Adrenal gland (tissue), 9 donors: ENCODE measurements at regions not wholly inside any gene's neighbourhood (a gene's known extent, or its start where the extent isn't known, plus 50 kb on each side); places are given as distances from the start of the nearest gene placed in this dataset.
"Not testable (repeated sequence)": the region's sequence is repeated elsewhere in the genome, so short reads cannot be mapped to it uniquely, and the experiment has no call there.

Source experiments
- DNase-seq, 7 donors: peaks; one replicate each; pipeline ENCODE4 v3.0.0-alpha.2; 2019 to 2020
- H3K27ac ChIP-seq, 5 donors: fragments of 200-600 bp; sonication (generic) in 4 of 5; 1 replicate in 3 of 5; 2 replicates in 2 of 5; pipeline versions ENCODE4 v1.5.1 to v1.8.0; 2016 to 2020; ENCODE audit warnings: mild to moderate bottlenecking in 1 of 5
- H3K27me3 ChIP-seq: fragments of 200-600 bp; 2 replicates; pipeline ENCODE4 v1.8.0; 2021
- H3K36me3 ChIP-seq, 2 donors: fragments of 200-600 bp; replicated peaks in 1 of 2; 1 replicate in 1 of 2; 2 replicates in 1 of 2; pipeline versions ENCODE4 v1.5.1 to v1.8.0; 2018 to 2022
- H3K4me1 ChIP-seq, 2 donors: fragments of 200-600 bp; replicated peaks in 1 of 2; 1 replicate in 1 of 2; 2 replicates in 1 of 2; pipeline versions ENCODE4 v1.5.1 to v1.8.0; 2018 to 2021
- H3K4me3 ChIP-seq, 4 donors: fragments of 200-600 bp; sonication (generic) in 3 of 4; one replicate each; pipeline ENCODE4 v1.5.1; 2016 to 2018
- H3K9me3 ChIP-seq, 3 donors: fragments of 200-600 bp; sonication (generic) in 1 of 3; replicated peaks in 1 of 3; 1 replicate in 2 of 3; 2 replicates in 1 of 3; pipeline versions ENCODE4 v1.5.1 to v1.8.0; 2016 to 2021
- WGBS, 4 donors: extraction: QIAGEN DNeasy Blood & Tissue Kit in 2 of 4; methylation state at CpG; one replicate each; pipeline versions ENCODE4 v1.1.5 to v1.1.7; 2013 to 2017; 5-methylcytosine and 5-hydroxymethylcytosine counted together
- intact Hi-C, 2 donors: fragments of 100-400 bp; cut with DNase I; formaldehyde crosslinking; loops; one replicate each; pipeline versions ENCODE4 v1.14.1 to v1.15.0; 2022 to 2023
- TF ChIP-seq, protein P1 (sequence below), 6 experiments: fragments of 450-650 bp in 4 of 6; fragments of 200-600 bp in 2 of 6; sonication (generic) in 1 of 6; IDR thresholded peaks; 1 replicate in 5 of 6; 2 replicates in 1 of 6; pipeline versions ENCODE4 v1.5.1 to v1.8.0; 2016 to 2021; ENCODE audit warnings: antibody characterized with exemption in 6 of 6, mild to moderate bottlenecking in 2 of 6, moderate library complexity in 1 of 6
- donor health status: healthy with polysubstance abuse.
- donor health status: Bipolar disorder and iron deficiency.
- donor health status: DM: yes; HTN: yes; CAD: no.
- donor health status: DM: no; HTN: no; CAD: no.
- donor health status: DM: no; HTN: no; CAD: no.

DNA sequence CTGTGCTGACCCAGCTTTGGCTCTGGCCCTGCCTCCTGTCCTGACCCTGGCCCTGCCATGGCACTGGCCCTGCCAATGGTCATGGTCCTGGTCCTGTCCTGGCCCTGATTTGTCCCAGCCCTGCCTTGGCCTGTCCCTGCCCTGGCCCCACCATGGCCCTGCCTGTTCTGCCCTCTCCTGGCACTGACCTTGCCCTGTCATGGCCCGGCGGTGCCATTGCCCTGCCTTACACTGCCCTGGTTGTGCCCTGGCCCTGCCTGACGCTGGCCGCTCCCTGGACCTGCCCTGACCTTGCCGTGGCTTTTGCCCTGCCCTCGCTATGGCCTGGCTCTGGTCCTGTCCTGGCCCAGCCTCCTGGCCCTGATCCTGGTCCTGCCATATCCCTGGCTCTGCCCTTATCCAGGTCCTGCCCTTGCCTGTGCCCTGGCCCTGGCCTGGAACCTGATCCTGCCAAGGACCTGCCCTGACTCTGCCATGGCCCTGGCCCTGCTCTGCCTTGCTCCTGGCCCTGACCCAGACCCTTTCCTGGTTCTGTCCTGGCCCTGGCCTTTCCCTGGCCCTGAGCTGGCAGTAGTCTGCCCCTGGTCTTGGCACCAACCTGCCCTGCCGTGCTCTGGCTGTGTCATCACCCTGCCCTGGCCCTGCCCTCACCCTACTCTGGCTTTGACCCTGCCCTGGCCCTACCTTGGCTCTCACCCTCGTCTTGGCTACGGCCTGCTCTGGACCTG, 225.5 kb downstream of the LIPI start:
- H3K36me3 ChIP-seq, H3K27ac ChIP-seq, H3K4me3 ChIP-seq, DNase-seq, H3K9me3 ChIP-seq, intact Hi-C loops, H3K27me3 ChIP-seq, H3K4me1 ChIP-seq: not testable (repeated sequence)
- 67 to 100% (median 85%) methylated on average over 4 to 8 of the region's 9 CpGs for WGBS, 4 donors

DNA sequence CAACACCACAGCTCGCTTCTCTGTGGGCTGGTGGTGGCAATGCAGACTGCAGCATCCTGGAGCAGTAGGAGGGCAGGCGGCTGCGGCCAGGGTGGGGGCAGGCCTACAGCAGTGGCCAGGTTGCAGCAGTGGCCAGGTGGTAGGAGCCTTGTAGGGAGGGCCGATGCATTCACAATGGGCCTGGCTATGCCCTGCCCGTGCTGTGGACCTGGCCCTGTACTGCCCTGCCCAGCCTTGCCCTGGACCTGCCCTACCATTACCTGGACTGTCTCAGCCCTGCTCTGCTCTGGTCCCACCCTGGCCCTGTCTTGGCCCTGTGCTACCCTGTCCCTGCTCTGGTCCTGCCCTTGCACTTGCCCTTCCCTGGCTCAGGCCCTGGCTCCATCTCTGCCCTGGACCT, 226.0 kb downstream of the LIPI start:
- H3K9me3 ChIP-seq, H3K27ac ChIP-seq, H3K4me1 ChIP-seq, H3K4me3 ChIP-seq, H3K36me3 ChIP-seq, H3K27me3 ChIP-seq, DNase-seq, intact Hi-C loops: not testable (repeated sequence)
- 93% methylated on average over 4 to 5 of the region's 5 CpGs; no CpG with 5 or more reads in 2 of the 4 donors for WGBS, 4 donors

DNA sequence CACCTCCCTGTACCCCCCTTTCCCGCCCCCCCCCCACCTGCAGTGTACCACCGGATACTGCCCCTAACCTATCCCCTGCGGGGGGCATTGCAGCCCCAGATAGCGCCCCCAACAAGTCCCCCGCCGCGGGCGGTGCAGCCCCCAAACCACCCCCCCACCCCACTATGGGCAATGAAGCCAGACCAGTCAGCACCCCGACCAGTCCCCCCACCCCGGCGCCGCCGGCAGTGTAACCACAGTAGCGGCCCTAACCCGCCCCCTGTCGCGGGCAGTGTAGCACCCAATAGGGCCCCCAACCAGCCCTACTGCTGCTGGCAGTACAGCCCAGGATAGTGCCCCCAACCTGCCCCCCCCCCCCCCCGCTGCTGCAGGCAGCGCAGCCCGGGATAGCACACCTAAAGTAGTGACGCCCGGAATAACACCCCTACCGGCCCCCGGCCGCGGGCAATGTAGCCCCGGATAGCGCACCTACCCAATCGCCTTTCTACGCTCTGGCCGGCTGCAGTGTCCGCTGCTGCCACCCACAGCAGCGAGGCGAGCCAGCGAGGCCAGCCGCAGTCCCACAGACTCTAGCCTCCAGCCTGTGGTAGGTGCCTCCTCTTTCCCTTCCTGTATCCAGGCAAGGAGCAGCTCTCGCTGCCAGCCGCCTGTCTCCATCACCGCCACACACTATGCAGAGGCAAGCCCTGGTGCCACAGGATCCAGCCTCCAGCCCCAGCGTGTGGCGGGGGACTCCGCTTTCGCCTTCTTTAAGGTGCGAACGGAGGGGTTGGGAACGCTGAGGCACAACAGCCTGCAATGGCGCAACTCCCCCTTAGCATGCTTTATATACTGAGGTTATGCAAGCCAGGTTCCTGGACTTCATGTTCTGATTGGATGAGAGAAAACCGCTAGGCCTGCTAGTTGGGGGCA, 229.3 kb downstream of the LIPI start:
- H3K36me3 ChIP-seq, H3K27ac ChIP-seq, DNase-seq, H3K9me3 ChIP-seq, H3K27me3 ChIP-seq, intact Hi-C loops, H3K4me3 ChIP-seq, H3K4me1 ChIP-seq: not testable (repeated sequence)
- 75 to 96% (median 88%) methylated on average over 1 to 45 of the region's 48 CpGs for WGBS, 4 donors

DNA sequence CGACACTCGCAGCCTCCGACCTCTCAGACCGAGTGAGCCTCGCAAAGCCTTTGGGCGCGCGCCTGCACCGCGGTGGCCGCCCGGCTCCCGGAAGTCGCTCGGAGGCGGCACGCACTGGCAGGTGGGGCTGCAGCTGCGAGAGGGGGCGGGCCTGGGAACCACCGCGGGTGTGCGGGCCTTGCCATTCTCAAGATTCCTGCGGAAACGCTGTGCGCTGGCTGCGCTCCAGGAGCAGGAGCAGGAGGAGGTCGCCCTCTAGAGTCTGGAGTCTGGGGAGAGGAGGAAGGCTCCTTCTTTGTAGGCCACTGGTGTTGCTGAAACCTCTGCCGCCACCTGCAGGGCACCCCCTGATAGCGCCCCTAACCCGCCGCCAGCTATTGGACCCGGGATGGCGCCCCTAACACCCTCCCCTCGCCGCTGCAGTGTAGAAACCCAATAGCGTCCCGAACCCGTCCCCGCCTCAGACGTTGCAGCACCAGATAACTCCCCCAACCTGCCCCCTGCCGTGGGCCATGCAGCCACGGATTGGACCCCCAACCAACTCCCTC, 230.6 kb downstream of the LIPI start:
- peak in 6 of 7 donors; percentile 47 to 78 (median 54) for DNase-seq
- intact Hi-C loops, H3K4me1 ChIP-seq, H3K27me3 ChIP-seq, H3K9me3 ChIP-seq, H3K27ac ChIP-seq, H3K36me3 ChIP-seq: not testable (repeated sequence)
- H3K4me3 ChIP-seq: peak overlapping the region in 1 of 4 donors; percentile 44
- WGBS, 4 donors: 9 to 71% (median 13%) methylated on average over 18 to 39 of the region's 42 CpGs; no CpG with 5 or more reads in 1 of the 4 donors
- TF ChIP-seq, protein P1, sequence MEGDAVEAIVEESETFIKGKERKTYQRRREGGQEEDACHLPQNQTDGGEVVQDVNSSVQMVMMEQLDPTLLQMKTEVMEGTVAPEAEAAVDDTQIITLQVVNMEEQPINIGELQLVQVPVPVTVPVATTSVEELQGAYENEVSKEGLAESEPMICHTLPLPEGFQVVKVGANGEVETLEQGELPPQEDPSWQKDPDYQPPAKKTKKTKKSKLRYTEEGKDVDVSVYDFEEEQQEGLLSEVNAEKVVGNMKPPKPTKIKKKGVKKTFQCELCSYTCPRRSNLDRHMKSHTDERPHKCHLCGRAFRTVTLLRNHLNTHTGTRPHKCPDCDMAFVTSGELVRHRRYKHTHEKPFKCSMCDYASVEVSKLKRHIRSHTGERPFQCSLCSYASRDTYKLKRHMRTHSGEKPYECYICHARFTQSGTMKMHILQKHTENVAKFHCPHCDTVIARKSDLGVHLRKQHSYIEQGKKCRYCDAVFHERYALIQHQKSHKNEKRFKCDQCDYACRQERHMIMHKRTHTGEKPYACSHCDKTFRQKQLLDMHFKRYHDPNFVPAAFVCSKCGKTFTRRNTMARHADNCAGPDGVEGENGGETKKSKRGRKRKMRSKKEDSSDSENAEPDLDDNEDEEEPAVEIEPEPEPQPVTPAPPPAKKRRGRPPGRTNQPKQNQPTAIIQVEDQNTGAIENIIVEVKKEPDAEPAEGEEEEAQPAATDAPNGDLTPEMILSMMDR (IDR thresholded peaks at IDR 0.05): peak in 1 of 6 experiments; percentile 42

DNA sequence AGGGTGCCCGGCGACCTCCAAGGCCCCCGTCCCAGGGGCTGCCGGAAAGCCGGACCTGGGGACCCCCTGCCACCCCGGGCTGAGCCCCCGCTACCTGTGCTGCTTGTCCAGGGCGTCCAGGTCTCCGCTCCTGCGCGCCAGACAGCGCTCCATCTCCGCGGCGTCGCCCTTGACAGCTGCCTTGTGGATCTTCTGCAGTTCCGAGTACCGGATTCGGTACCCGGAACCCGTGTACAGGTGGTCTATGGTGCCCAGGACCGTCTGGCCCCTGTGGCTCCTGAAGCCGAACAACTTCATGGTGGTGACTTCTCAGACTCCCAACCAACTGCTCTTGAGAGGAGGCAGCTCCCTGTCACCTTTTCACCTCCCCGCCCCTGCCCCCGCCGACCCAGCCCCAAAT, 231.1 kb downstream of the LIPI start:
- H3K27ac ChIP-seq, DNase-seq, H3K36me3 ChIP-seq, intact Hi-C loops, H3K9me3 ChIP-seq, H3K4me1 ChIP-seq, H3K27me3 ChIP-seq: not testable (repeated sequence)
- H3K4me3 ChIP-seq: peak overlapping the region in 1 of 4 donors; percentile 44
- WGBS, 4 donors: 14 to 79% (median 47%) methylated on average over 9 to 26 of the region's 26 CpGs

DNA sequence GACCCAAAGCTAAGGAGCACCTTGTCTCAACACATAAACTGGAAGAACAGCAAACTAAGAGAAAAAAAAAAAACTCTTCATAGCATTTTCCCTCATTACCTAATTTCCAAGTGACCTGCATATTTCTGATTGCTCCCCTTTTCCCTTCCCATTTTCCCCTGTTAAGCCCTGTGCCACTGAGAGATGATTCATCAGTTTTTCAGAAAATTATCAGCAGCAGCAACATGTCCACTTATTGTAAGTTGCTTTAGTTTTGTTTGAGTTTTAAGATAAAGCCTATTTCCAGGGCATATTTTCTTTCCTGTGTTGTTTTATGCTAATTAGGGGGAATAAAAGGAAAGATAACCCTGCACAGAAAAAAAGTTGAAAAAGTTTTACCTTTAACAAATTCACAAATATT, 236.2 kb downstream of the LIPI start:
- H3K27me3 ChIP-seq, H3K4me1 ChIP-seq, H3K27ac ChIP-seq, DNase-seq, H3K9me3 ChIP-seq, intact Hi-C loops, H3K36me3 ChIP-seq, H3K4me3 ChIP-seq: not testable (repeated sequence)

DNA sequence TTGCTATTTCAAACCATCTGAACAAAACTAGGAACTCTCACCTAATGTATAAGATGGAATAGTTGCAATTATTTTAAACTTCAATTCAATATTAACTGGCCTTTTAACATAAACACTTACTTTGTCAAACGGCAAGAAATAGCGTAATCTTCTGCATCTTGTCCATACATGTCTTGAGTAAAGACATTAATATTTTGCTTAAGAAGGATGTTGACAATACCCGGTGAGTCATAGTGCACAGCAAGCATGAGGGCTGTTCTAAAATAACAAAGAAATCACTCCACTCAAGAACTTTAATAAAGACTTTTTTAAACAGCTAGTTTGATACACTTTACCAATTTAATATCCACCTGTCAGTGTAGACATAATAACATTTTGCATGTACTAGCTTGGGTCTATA, 240.9 kb downstream of the LIPI start:
- H3K27ac ChIP-seq, H3K9me3 ChIP-seq, H3K4me1 ChIP-seq, intact Hi-C loops, H3K27me3 ChIP-seq, H3K36me3 ChIP-seq, DNase-seq, H3K4me3 ChIP-seq: not testable (repeated sequence)
- 63 to 88% (median 78%) methylated on average over 3 of the region's 3 CpGs for WGBS, 4 donors

DNA sequence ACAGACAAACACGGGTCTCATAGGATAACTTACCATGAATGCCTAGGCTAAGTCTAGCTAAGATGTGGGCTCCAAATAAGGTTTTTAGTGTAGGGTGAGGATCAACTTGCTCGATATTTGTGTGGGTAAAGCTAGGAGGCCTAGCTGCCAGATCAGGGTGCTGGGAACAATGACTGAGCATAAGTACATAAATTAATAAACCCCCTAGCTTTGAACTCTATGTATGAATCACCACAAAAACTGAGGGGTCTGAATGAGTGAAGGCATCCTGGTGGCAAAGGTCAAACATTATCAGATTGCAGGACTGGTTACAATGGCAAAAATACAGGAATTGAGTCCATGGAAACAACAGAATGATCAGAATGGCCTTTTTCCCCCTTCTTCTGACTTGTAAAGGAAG, 241.8 kb downstream of the LIPI start:
- H3K4me1 ChIP-seq, H3K4me3 ChIP-seq, intact Hi-C loops, H3K27me3 ChIP-seq, DNase-seq, H3K36me3 ChIP-seq, H3K9me3 ChIP-seq, H3K27ac ChIP-seq: not testable (repeated sequence)
- 59 to 81% (median 71%) methylated on average over 2 of the region's 2 CpGs for WGBS, 4 donors

DNA sequence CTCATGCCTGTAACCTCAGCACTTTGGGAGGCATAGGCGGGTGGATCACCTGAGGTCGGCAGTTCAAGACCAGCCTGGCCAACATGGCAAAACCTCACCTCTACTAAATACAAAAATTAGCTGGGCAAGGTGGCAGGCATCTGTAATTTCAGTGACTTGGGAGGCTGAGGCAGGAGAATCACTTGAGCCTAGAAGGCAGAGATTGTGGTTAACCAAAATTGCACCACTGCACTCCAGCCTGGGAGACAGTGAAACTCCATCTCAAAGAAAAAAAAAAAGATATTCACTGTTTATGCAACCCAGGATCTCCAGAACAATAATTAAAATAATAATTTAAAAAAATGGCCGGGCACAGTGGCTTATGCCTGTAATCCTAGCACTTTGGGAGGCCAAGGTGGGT, 247.5 kb downstream of the LIPI start:
- intact Hi-C loops, DNase-seq: not testable (repeated sequence)
- 61 to 94% (median 84%) methylated on average over 3 of the region's 3 CpGs for WGBS, 4 donors

More for the DNA sequence above, 247.5 kb downstream of the LIPI start:
- H3K27ac ChIP-seq, H3K4me1 ChIP-seq, H3K27me3 ChIP-seq, H3K36me3 ChIP-seq, H3K9me3 ChIP-seq, H3K4me3 ChIP-seq: not testable (repeated sequence)
